SKM-1 treated with dmso at 0.1 percent for 144 hours (cell line): ENCODE measurements at regions not wholly inside any gene's neighbourhood (a gene's known extent, or its start where the extent isn't known, plus 50 kb on each side); places are given as distances from the start of the nearest gene placed in this dataset.

ENCODE experiments used
- DNase-seq: peaks from one replicate; lab custom pipeline; 2025; ENCODE audit not compliant: unreplicated experiment; lab: John Stamatoyannopoulos, UW

GRCh38 chr5:2193142-2193541, 310.4 kb upstream of the IRX4 start:
- DNase-seq, result no peak

GRCh38 chr5:2192496-2192895, 309.8 kb upstream of the IRX4 start:
- DNase-seq, result no peak

GRCh38 chr5:2191972-2192371, 309.2 kb upstream of the IRX4 start:
- no peak for DNase-seq

- no peak for DNase-seq
Observed at GRCh38 chr5:2190549-2190948, 307.8 kb upstream of the IRX4 start.

- DNase-seq, result no peak
Observed at GRCh38 chr5:2188661-2189060, 305.9 kb upstream of the IRX4 start.

GRCh38 chr5:2188137-2188536, 305.4 kb upstream of the IRX4 start:
- no peak for DNase-seq

- no peak for DNase-seq
Observed at GRCh38 chr5:2187687-2188086, 305.0 kb upstream of the IRX4 start.

GRCh38 chr5:2187156-2187555, 304.4 kb upstream of the IRX4 start:
- no peak for DNase-seq

- DNase-seq, result no peak
Observed at GRCh38 chr5:2186472-2187015, 303.8 kb upstream of the IRX4 start.

GRCh38 chr5:2185646-2186471, 303.1 kb upstream of the IRX4 start:
- no peak for DNase-seq

GRCh38 chr5:2184563-2185540, 302.1 kb upstream of the IRX4 start:
- DNase-seq, result no peak

GRCh38 chr5:2184026-2184366, 301.3 kb upstream of the IRX4 start:
- DNase-seq, result no peak

GRCh38 chr5:2183154-2184025, 300.7 kb upstream of the IRX4 start:
- DNase-seq, result no peak

- no peak for DNase-seq
Observed at GRCh38 chr5:2182020-2182419, 299.3 kb upstream of the IRX4 start.

- no peak for DNase-seq
Observed at GRCh38 chr5:2181557-2181956, 298.8 kb upstream of the IRX4 start.

- no peak for DNase-seq
Observed at GRCh38 chr5:2181149-2181548, 298.4 kb upstream of the IRX4 start.

GRCh38 chr5:2180456-2180855, 297.7 kb upstream of the IRX4 start:
- DNase-seq, result no peak

- DNase-seq, result no peak
Observed at GRCh38 chr5:2179861-2180260, 297.1 kb upstream of the IRX4 start.

GRCh38 chr5:2178528-2178927, 295.8 kb upstream of the IRX4 start:
- no peak for DNase-seq

- DNase-seq, result no peak
Observed at GRCh38 chr5:2178071-2178477, 295.3 kb upstream of the IRX4 start.

- DNase-seq, result no peak
Observed at GRCh38 chr5:2177244-2177643, 294.5 kb upstream of the IRX4 start.
